GM12878 (cell line): ENCODE measurements at regions not wholly inside any gene's neighbourhood (a gene's known extent, or its start where the extent isn't known, plus 50 kb on each side); places are given as distances from the start of the nearest gene placed in this dataset.

Experiments
- ATAC-seq: fragments of 200-7000 bp; cut with Tn5 transposase; 3 replicates; pipeline ENCODE4 v1.9.1; 2020; ENCODE audit warnings: mild to moderate bottlenecking, moderate library complexity
- BruUV-seq: library from RNA; stranded (reverse); fragments of 400-500 nt; replicated peaks from 2 replicates; lab custom pipeline; 2021; lab: Mats Ljungman, UMichigan
- CTCF ChIA-PET: fragments of 300-600 bp; sonication (Branson Sonifier 250); formaldehyde crosslinking; extraction: SDS; loops from one replicate; lab custom pipeline; 2021; ENCODE audit warnings: inconsistent platforms; lab: Yijun Ruan, JAX
- POLR2A ChIA-PET: fragments of 350-600 bp; formaldehyde crosslinking; extraction: SDS; loops from one replicate; lab custom pipeline; 2021; ENCODE audit warnings: inconsistent platforms; lab: Charles Lee
- RAD21 ChIA-PET: fragments of 300-600 bp; sonication (Branson Sonifier 250); formaldehyde crosslinking; loops from one replicate; lab custom pipeline; 2023; ENCODE audit warnings: antibody characterized with exemption; ENCODE audit not compliant: unreplicated experiment; lab: Charles Lee
- SMC1A ChIA-PET: fragments of 300-600 bp; sonication (Branson Sonifier 250); formaldehyde crosslinking; loops from one replicate; lab custom pipeline; 2023; ENCODE audit not compliant: unreplicated experiment, uncharacterized antibody; lab: Charles Lee
- DNase-seq: peaks from one replicate; pipeline ENCODE4 v3.0.0-alpha.2; 2011; ENCODE audit warnings: low read depth, low spot score
- FAIRE-seq: peaks from 3 replicates; lab custom pipeline; 2011; peaks lifted over from hg19 to GRCh38; lab: Jason Lieb, UNC
- H2AFZ ChIP-seq: 2 replicates; pipeline ENCODE4 v1.6.0; 2011; ENCODE audit warnings: low read depth, low read length, control low read depth; ENCODE audit not compliant: control insufficient read depth
- H3K27ac ChIP-seq: 2 replicates; pipeline ENCODE4 v1.5.1; 2011; ENCODE audit warnings: control low read depth; ENCODE audit not compliant: control insufficient read depth, insufficient read depth
- H3K27me3 ChIP-seq, 2 experiments: replicated peaks in 1 of 2; 2 replicates each; pipeline versions ENCODE4 v1.6.0 to v1.6.1; 2011; ENCODE audit warnings: low read length in 1 of 2; ENCODE audit not compliant: control insufficient read depth in 2 of 2, insufficient read depth in 2 of 2
- H3K36me3 ChIP-seq, 2 experiments: 2 replicates each; pipeline ENCODE4 v1.5.1; 2011; ENCODE audit warnings: low read length in 1 of 2; ENCODE audit not compliant: control insufficient read depth in 2 of 2, insufficient read depth in 2 of 2
- H3K4me1 ChIP-seq: 2 replicates; pipeline ENCODE4 v1.6.1; 2011; ENCODE audit warnings: mild to moderate bottlenecking, low read length, moderate library complexity, mixed read lengths; ENCODE audit not compliant: control insufficient read depth, insufficient read depth
- H3K4me2 ChIP-seq: 2 replicates; pipeline ENCODE4 v1.6.0; 2011; ENCODE audit warnings: control low read depth; ENCODE audit not compliant: control insufficient read depth, insufficient read depth
- H3K4me3 ChIP-seq: fragments of 200-600 bp; sonication (generic); 2 replicates; pipeline ENCODE4 v1.5.1; 2016
- H3K79me2 ChIP-seq: 2 replicates; pipeline ENCODE4 v1.6.0; 2011; ENCODE audit warnings: low read length; ENCODE audit not compliant: control insufficient read depth, insufficient read depth
- H3K9ac ChIP-seq: 2 replicates; pipeline ENCODE4 v1.8.0; 2011; ENCODE audit warnings: low read length, control low read depth, mixed read lengths; ENCODE audit not compliant: control insufficient read depth, insufficient read depth
- H3K9me3 ChIP-seq: replicated peaks from 3 replicates; pipeline ENCODE4 v1.5.1; 2011; ENCODE audit warnings: mild to moderate bottlenecking, low read length; ENCODE audit not compliant: control insufficient read depth, insufficient read depth
- H4K20me1 ChIP-seq: 2 replicates; pipeline ENCODE4 v1.6.0; 2011; ENCODE audit not compliant: control insufficient read depth, insufficient read depth
- DPF2 ChIP-seq: fragments of 450-650 bp; IDR thresholded peaks from 2 replicates; pipeline ENCODE4 v1.6.1; 2017; ENCODE audit warnings: mild to moderate bottlenecking
- FOS ChIP-seq: IDR thresholded peaks from 3 replicates; pipeline ENCODE4 v1.6.1; 2011; ENCODE audit warnings: borderline replicate concordance; ENCODE audit not compliant: insufficient read length; ENCODE audit errors: extremely low read depth
- KDM1A ChIP-seq: fragments of 200-600 bp; sonication (generic); IDR thresholded peaks from 2 replicates; pipeline ENCODE4 v1.6.1; 2016; ENCODE audit warnings: borderline replicate concordance
- NFYA ChIP-seq: IDR thresholded peaks from 2 replicates; pipeline ENCODE4 v1.6.1; 2011; ENCODE audit warnings: low read depth, mild to moderate bottlenecking, low read length, improper control_type of control experiment, borderline replicate concordance
- NR2C2 ChIP-seq: IDR thresholded peaks from 2 replicates; pipeline ENCODE4 v1.6.1; 2011; ENCODE audit warnings: borderline replicate concordance, low read depth; ENCODE audit not compliant: control insufficient read depth, insufficient read length
- RCOR1 ChIP-seq: conservative IDR thresholded peaks from 2 replicates; pipeline ENCODE4 v1.6.1; 2012; ENCODE audit warnings: low read depth, low read length, improper control_type of control experiment
- TAF1 ChIP-seq: IDR thresholded peaks from 2 replicates; pipeline ENCODE4 v1.6.1; 2011; ENCODE audit warnings: mild to moderate bottlenecking, low read depth, low read length, borderline replicate concordance
- USF1 ChIP-seq: IDR thresholded peaks from 2 replicates; pipeline ENCODE4 v1.6.1; 2011; ENCODE audit warnings: borderline replicate concordance, low read depth, mild to moderate bottlenecking, moderate library complexity, mixed read lengths, low read length; ENCODE audit not compliant: insufficient read depth; ENCODE audit errors: extremely low read length
- USF2 ChIP-seq: IDR thresholded peaks from 2 replicates; pipeline ENCODE4 v1.6.1; 2011; ENCODE audit warnings: low read depth, low read length, improper control_type of control experiment, borderline replicate concordance
- WGBS: methylation state at CpG from one replicate; pipeline ENCODE4 v1.1.6; 2016; ENCODE audit warnings: low lambda C conversion rate; ENCODE audit not compliant: insufficient replicate concordance, insufficient coverage; ENCODE audit errors: missing lambda C conversion rate; 5-methylcytosine and 5-hydroxymethylcytosine counted together
- in situ Hi-C: fragments of 300-500 bp; cut with MboI; formaldehyde crosslinking; loops from 9 replicates; pipeline ENCODE4 v1.14.3; 2018; ENCODE audit warnings: mixed read lengths
- intact Hi-C: fragments of 100-400 bp; cut with micrococcal nuclease; formaldehyde crosslinking; loops from one replicate; pipeline ENCODE4 v1.14.2; 2022; ENCODE audit not compliant: unreplicated experiment

GRCh38 chr15:94847325-94847724, 616.0 kb downstream of the MCTP2 start:
- intact Hi-C loops: no loop called here
- no peak for FAIRE-seq
- Histone ChIP-seq H3K79me2 (no peaks in the 10 kb centered on the region), H3K27ac (no peak overlapping the region), H4K20me1 (no peaks in the 10 kb centered on the region), H3K4me3 (no peak overlapping the region), H3K9me3 (no peaks in the 10 kb centered on the region), H3K4me1 (no peaks in the 10 kb centered on the region), H3K4me2 (no peak overlapping the region), H3K36me3 (no peaks in the 10 kb centered on the region), H3K27me3 (no peaks in the 10 kb centered on the region), H3K9ac (no peak overlapping the region), H2AFZ (no peak overlapping the region)
- SMC1A ChIA-PET: no interaction called here
- POLR2A ChIA-PET: no interaction called here
- RAD21 ChIA-PET: no interaction called here
- in situ Hi-C loops: no loop called here
- CTCF ChIA-PET: no interaction called here
- DNase-seq: no peak
- 5% methylated on average over 4 of the region's 4 CpGs for WGBS
- BruUV-seq: no TSS peak
- ATAC-seq: no peak
- TF ChIP-seq RCOR1 (no peak), DPF2 (no peak), TAF1 (no peak)
- TF ChIP-seq, all 136 proteins: peak for 0

DNA sequence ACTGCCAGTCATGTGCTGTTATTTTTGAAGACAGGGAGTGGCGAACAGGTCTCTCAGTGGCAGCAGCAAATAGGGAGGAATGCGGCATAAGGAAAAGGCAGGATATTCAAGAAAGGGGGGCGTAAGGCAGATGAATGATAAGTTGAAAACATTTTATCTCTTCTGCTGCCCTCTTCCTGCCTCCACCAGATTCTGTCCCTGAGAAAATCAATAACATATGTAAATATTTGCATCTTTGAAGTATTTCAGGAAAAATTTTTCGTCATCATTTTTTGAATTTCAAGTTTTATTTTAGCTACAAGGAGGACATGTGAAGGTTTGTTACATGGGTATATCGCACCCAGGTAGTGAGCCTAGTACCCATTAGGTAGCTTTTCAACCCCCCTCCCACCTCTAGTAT, 616.7 kb downstream of the MCTP2 start:
- Histone ChIP-seq H3K4me2 (no peak overlapping the region), H2AFZ (no peak overlapping the region), H3K27ac (no peak overlapping the region), H3K4me3 (no peak overlapping the region), H3K27me3 (no peaks in the 10 kb centered on the region), H3K4me1 (no peaks in the 10 kb centered on the region), H3K9me3 (no peaks in the 10 kb centered on the region), H3K9ac (no peak overlapping the region), H4K20me1 (no peaks in the 10 kb centered on the region), H3K79me2 (no peaks in the 10 kb centered on the region), H3K36me3 (no peaks in the 10 kb centered on the region)
- no peak for ATAC-seq
- ChIA-PET RAD21 (no interaction called here), POLR2A (no interaction called here), CTCF (no interaction called here), SMC1A (no interaction called here)
- WGBS: 23% methylated on average over 5 of the region's 5 CpGs
- no TSS peak for BruUV-seq
- TF ChIP-seq DPF2 (no peak), NFYA (no peak), KDM1A (no peak), USF1 (no peak), USF2 (no peak), FOS (no peak), NR2C2 (no peak)
- no peak for FAIRE-seq
- in situ Hi-C loops (no loop called here), intact Hi-C loops (no loop called here)
- no peak for DNase-seq
